Muscle of leg (tissue), 3 donors: ENCODE measurements at regions not wholly inside any gene's neighbourhood (a gene's known extent, or its start where the extent isn't known, plus 50 kb on each side); places are given as distances from the start of the nearest gene placed in this dataset.
A peak's percentile ranks its signal among the peaks of the same experiment; 100 is the strongest.
"Not testable (repeated sequence)": the region's sequence is repeated elsewhere in the genome, so short reads cannot be mapped to it uniquely, and the experiment has no call there.

Source experiments
- DNase-seq: peaks from one replicate; pipeline ENCODE4 v3.0.0; 2013
- H3K27ac ChIP-seq: one replicate; pipeline ENCODE4 v1.5.1; 2013; ENCODE audit warnings: mild to moderate bottlenecking, low read length, control low read depth
- H3K27me3 ChIP-seq: one replicate; pipeline ENCODE4 v1.6.1; 2013; ENCODE audit warnings: low read length; ENCODE audit not compliant: control insufficient read depth, insufficient read depth
- H3K36me3 ChIP-seq: one replicate; pipeline ENCODE4 v1.6.1; 2013; ENCODE audit warnings: low read length; ENCODE audit not compliant: control insufficient read depth, insufficient read depth
- H3K4me1 ChIP-seq: one replicate; pipeline ENCODE4 v1.6.1; 2013; ENCODE audit warnings: low read length; ENCODE audit not compliant: control insufficient read depth, insufficient read depth
- H3K4me3 ChIP-seq: one replicate; pipeline ENCODE4 v1.5.1; 2013; ENCODE audit warnings: low read length, control low read depth
- H3K9me3 ChIP-seq: replicated peaks from 2 replicates; pipeline ENCODE4 v1.6.1; 2013; ENCODE audit warnings: low read depth, low read length; ENCODE audit not compliant: control insufficient read depth
- WGBS: methylation state at CpG from one replicate; pipeline ENCODE4 v1.1.5; 2013; ENCODE audit warnings: missing lambda C conversion rate; ENCODE audit not compliant: insufficient coverage; 5-methylcytosine and 5-hydroxymethylcytosine counted together

- peaks cover 22% of the 10 kb centered on the region for H3K9me3 ChIP-seq
These were observed 534.1 kb upstream of the SGCD start for GRCh38 chr5:155792873-155793272.

GRCh38 chr5:155794795-155795194, 532.2 kb upstream of the SGCD start:
- no peak for DNase-seq
- H3K9me3 ChIP-seq, result peaks cover 22% of the 10 kb centered on the region
- no peak overlapping the region for H3K4me3 ChIP-seq
- no peaks in the 10 kb centered on the region for H3K36me3 ChIP-seq
- H3K27ac ChIP-seq, result no peak overlapping the region
- H3K27me3 ChIP-seq, result no peaks in the 10 kb centered on the region
- no peaks in the 10 kb centered on the region for H3K4me1 ChIP-seq

More at GRCh38 chr5:155792873-155793272, 534.1 kb upstream of the SGCD start:
- no peaks in the 10 kb centered on the region for H3K4me1 ChIP-seq
- DNase-seq, result no peak
- H3K4me3 ChIP-seq, result no peak overlapping the region
- WGBS, result no CpG with 5 or more reads among the region's 1 CpG
- no peak overlapping the region for H3K27ac ChIP-seq
- no peaks in the 10 kb centered on the region for H3K36me3 ChIP-seq
- no peaks in the 10 kb centered on the region for H3K27me3 ChIP-seq

- Histone ChIP-seq H3K27me3 (no peaks in the 10 kb centered on the region), H3K4me3 (no peak overlapping the region), H3K9me3 (peaks cover 7% of the 10 kb centered on the region), H3K4me1 (no peaks in the 10 kb centered on the region), H3K36me3 (no peaks in the 10 kb centered on the region), H3K27ac (no peak overlapping the region)
- DNase-seq, result peak; percentile 7
- WGBS, result 92% methylated on average over 3 of the region's 6 CpGs
These were observed 527.7 kb upstream of the SGCD start for GRCh38 chr5:155799308-155799707.

GRCh38 chr5:155807884-155808576, 518.9 kb upstream of the SGCD start:
- Histone ChIP-seq H3K27me3 (no peaks in the 10 kb centered on the region), H3K36me3 (no peaks in the 10 kb centered on the region), H3K4me1 (no peaks in the 10 kb centered on the region), H3K27ac (peak overlapping the region; percentile 35), H3K4me3 (no peak overlapping the region), H3K9me3 (no peaks in the 10 kb centered on the region)
- WGBS, result no CpG with 5 or more reads among the region's 3 CpGs
- DNase-seq, result peak; percentile 27

- H3K36me3 ChIP-seq, result no peaks in the 10 kb centered on the region
- DNase-seq, result no peak
- H3K4me1 ChIP-seq, result no peaks in the 10 kb centered on the region
- 50% methylated on average over 1 of the region's 1 CpG for WGBS
- H3K27ac ChIP-seq, result no peak overlapping the region
- no peaks in the 10 kb centered on the region for H3K9me3 ChIP-seq
- no peak overlapping the region for H3K4me3 ChIP-seq
- H3K27me3 ChIP-seq, result no peaks in the 10 kb centered on the region
These were observed 511.7 kb upstream of the SGCD start for GRCh38 chr5:155815248-155815647.

- Histone ChIP-seq H3K4me1 (no peaks in the 10 kb centered on the region), H3K27me3 (no peaks in the 10 kb centered on the region), H3K36me3 (no peaks in the 10 kb centered on the region), H3K9me3 (no peaks in the 10 kb centered on the region), H3K4me3 (no peak overlapping the region), H3K27ac (no peak overlapping the region)
- DNase-seq, result no peak
- 17% methylated on average over 1 of the region's 3 CpGs for WGBS
These were observed 504.8 kb upstream of the SGCD start for GRCh38 chr5:155822177-155822576.

GRCh38 chr5:155826611-155827507, 500.1 kb upstream of the SGCD start:
- H3K4me1 ChIP-seq, result no peaks in the 10 kb centered on the region
- H3K9me3 ChIP-seq, result no peaks in the 10 kb centered on the region
- WGBS, result 100% methylated on average over 1 of the region's 3 CpGs
- no peak overlapping the region for H3K27ac ChIP-seq
- no peak for DNase-seq
- H3K27me3 ChIP-seq, result no peaks in the 10 kb centered on the region
- no peaks in the 10 kb centered on the region for H3K36me3 ChIP-seq
- H3K4me3 ChIP-seq, result no peak overlapping the region

GRCh38 chr5:155827508-155827815, 499.5 kb upstream of the SGCD start:
- not testable (repeated sequence) for H3K36me3 ChIP-seq, H3K27ac ChIP-seq, H3K4me1 ChIP-seq, H3K9me3 ChIP-seq, H3K27me3 ChIP-seq, DNase-seq, H3K4me3 ChIP-seq
- WGBS, result no CpG with 5 or more reads among the region's 2 CpGs

- H3K4me1 ChIP-seq, result no peaks in the 10 kb centered on the region
- no CpG with 5 or more reads among the region's 1 CpG for WGBS
- no peak overlapping the region for H3K4me3 ChIP-seq
- H3K27ac ChIP-seq, result no peak overlapping the region
- DNase-seq, result no peak
- H3K27me3 ChIP-seq, result no peaks in the 10 kb centered on the region
- no peaks in the 10 kb centered on the region for H3K9me3 ChIP-seq
- H3K36me3 ChIP-seq, result no peaks in the 10 kb centered on the region
These were observed 499.0 kb upstream of the SGCD start for GRCh38 chr5:155827949-155828348.

GRCh38 chr5:155831491-155831890, 495.5 kb upstream of the SGCD start:
- no peak overlapping the region for H3K27ac ChIP-seq
- H3K4me3 ChIP-seq, result no peak overlapping the region
- no peaks in the 10 kb centered on the region for H3K36me3 ChIP-seq
- 58% methylated on average over 2 of the region's 4 CpGs for WGBS
- H3K9me3 ChIP-seq, result no peaks in the 10 kb centered on the region
- no peaks in the 10 kb centered on the region for H3K4me1 ChIP-seq
- H3K27me3 ChIP-seq, result no peaks in the 10 kb centered on the region
- no peak for DNase-seq
